ENCODE measurements at regions not wholly inside any gene's neighbourhood (a gene's known extent, or its start where the extent isn't known, plus 50 kb on each side); places are given as distances from the start of the nearest gene placed in this dataset.

DNA sequence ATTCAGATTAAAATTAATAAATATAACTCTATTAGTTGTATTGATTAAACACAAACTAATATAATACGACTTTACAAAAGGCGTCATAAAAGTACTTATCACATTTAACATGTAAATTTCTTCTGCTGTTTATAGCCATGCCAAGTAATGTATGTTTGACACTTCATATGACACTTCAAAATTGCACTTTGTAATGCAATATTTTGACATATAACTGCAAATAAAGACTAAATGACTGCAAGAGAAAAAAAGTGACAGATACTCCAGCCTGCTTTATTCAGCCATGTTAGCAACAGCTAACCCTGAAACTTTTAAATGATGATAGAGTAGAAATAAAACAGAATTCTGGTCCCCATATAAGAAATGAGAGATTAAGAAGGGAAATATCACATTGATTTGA, 1238.0 kb downstream of the MRPL39 start (continued):
- TF ChIP-seq EZH2 (IDR thresholded peaks at IDR 0.05; ENCODE audit: low read depth, unreplicated experiment), result no peak
- no peak for TF ChIP-seq ZNF331 (CRISPR knock-in tag; IDR thresholded peaks at IDR 0.05; ENCODE audit: low read depth)

DNA sequence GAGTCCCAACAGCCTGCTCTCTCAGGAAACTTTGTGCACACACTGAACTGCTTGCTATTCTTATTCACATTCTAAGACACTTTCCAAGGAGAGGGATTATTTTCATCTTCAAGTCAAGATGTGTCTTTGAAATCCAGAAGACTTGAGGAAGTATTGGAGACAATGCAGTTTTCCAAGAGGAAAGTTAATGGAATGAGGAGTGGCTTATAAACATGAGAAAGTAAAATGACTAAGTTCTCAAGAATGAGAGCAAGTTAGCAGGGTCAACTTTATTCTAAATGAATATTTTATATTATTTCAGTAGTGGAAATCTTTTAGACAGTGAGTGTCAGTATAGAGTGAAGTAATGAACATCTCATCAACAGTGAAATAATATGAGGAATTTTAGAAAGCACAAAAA, 1239.3 kb downstream of the MRPL39 start:
- ATAC-seq, result no peak

More for the DNA sequence above, 1239.3 kb downstream of the MRPL39 start:
- H3K4me1 ChIP-seq (ENCODE audit: insufficient read depth), result no peaks in the 10 kb centered on the region
- H3K36me3 ChIP-seq (ENCODE audit: insufficient read depth), result no peaks in the 10 kb centered on the region
- H3K27ac Mint-ChIP-seq, result no peak overlapping the region
- peaks cover 63% of the 10 kb centered on the region for H3K9me3 Mint-ChIP-seq
- H3K27me3 ChIP-seq (ENCODE audit: insufficient read depth), result no peaks in the 10 kb centered on the region
- H4K20me1 ChIP-seq (replicated peaks; ENCODE audit: insufficient read depth), result no peaks in the 10 kb centered on the region
- no peaks in the 10 kb centered on the region for H3K4me1 Mint-ChIP-seq
- H3K79me2 ChIP-seq (replicated peaks; ENCODE audit: insufficient read depth), result no peaks in the 10 kb centered on the region
- no peak overlapping the region for H3K27ac ChIP-seq (ENCODE audit: low read depth)
- no peak overlapping the region for H3K4me3 Mint-ChIP-seq
- H3K4me2 ChIP-seq, result no peak overlapping the region
- TF ChIP-seq, protein P1, sequence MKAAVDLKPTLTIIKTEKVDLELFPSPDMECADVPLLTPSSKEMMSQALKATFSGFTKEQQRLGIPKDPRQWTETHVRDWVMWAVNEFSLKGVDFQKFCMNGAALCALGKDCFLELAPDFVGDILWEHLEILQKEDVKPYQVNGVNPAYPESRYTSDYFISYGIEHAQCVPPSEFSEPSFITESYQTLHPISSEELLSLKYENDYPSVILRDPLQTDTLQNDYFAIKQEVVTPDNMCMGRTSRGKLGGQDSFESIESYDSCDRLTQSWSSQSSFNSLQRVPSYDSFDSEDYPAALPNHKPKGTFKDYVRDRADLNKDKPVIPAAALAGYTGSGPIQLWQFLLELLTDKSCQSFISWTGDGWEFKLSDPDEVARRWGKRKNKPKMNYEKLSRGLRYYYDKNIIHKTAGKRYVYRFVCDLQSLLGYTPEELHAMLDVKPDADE (IDR thresholded peaks at IDR 0.05), result no peak
- TF ChIP-seq, protein P2, sequence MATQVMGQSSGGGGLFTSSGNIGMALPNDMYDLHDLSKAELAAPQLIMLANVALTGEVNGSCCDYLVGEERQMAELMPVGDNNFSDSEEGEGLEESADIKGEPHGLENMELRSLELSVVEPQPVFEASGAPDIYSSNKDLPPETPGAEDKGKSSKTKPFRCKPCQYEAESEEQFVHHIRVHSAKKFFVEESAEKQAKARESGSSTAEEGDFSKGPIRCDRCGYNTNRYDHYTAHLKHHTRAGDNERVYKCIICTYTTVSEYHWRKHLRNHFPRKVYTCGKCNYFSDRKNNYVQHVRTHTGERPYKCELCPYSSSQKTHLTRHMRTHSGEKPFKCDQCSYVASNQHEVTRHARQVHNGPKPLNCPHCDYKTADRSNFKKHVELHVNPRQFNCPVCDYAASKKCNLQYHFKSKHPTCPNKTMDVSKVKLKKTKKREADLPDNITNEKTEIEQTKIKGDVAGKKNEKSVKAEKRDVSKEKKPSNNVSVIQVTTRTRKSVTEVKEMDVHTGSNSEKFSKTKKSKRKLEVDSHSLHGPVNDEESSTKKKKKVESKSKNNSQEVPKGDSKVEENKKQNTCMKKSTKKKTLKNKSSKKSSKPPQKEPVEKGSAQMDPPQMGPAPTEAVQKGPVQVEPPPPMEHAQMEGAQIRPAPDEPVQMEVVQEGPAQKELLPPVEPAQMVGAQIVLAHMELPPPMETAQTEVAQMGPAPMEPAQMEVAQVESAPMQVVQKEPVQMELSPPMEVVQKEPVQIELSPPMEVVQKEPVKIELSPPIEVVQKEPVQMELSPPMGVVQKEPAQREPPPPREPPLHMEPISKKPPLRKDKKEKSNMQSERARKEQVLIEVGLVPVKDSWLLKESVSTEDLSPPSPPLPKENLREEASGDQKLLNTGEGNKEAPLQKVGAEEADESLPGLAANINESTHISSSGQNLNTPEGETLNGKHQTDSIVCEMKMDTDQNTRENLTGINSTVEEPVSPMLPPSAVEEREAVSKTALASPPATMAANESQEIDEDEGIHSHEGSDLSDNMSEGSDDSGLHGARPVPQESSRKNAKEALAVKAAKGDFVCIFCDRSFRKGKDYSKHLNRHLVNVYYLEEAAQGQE (IDR thresholded peaks at IDR 0.05; ENCODE audit: unreplicated experiment), result no peak
- TF ChIP-seq, protein P3, sequence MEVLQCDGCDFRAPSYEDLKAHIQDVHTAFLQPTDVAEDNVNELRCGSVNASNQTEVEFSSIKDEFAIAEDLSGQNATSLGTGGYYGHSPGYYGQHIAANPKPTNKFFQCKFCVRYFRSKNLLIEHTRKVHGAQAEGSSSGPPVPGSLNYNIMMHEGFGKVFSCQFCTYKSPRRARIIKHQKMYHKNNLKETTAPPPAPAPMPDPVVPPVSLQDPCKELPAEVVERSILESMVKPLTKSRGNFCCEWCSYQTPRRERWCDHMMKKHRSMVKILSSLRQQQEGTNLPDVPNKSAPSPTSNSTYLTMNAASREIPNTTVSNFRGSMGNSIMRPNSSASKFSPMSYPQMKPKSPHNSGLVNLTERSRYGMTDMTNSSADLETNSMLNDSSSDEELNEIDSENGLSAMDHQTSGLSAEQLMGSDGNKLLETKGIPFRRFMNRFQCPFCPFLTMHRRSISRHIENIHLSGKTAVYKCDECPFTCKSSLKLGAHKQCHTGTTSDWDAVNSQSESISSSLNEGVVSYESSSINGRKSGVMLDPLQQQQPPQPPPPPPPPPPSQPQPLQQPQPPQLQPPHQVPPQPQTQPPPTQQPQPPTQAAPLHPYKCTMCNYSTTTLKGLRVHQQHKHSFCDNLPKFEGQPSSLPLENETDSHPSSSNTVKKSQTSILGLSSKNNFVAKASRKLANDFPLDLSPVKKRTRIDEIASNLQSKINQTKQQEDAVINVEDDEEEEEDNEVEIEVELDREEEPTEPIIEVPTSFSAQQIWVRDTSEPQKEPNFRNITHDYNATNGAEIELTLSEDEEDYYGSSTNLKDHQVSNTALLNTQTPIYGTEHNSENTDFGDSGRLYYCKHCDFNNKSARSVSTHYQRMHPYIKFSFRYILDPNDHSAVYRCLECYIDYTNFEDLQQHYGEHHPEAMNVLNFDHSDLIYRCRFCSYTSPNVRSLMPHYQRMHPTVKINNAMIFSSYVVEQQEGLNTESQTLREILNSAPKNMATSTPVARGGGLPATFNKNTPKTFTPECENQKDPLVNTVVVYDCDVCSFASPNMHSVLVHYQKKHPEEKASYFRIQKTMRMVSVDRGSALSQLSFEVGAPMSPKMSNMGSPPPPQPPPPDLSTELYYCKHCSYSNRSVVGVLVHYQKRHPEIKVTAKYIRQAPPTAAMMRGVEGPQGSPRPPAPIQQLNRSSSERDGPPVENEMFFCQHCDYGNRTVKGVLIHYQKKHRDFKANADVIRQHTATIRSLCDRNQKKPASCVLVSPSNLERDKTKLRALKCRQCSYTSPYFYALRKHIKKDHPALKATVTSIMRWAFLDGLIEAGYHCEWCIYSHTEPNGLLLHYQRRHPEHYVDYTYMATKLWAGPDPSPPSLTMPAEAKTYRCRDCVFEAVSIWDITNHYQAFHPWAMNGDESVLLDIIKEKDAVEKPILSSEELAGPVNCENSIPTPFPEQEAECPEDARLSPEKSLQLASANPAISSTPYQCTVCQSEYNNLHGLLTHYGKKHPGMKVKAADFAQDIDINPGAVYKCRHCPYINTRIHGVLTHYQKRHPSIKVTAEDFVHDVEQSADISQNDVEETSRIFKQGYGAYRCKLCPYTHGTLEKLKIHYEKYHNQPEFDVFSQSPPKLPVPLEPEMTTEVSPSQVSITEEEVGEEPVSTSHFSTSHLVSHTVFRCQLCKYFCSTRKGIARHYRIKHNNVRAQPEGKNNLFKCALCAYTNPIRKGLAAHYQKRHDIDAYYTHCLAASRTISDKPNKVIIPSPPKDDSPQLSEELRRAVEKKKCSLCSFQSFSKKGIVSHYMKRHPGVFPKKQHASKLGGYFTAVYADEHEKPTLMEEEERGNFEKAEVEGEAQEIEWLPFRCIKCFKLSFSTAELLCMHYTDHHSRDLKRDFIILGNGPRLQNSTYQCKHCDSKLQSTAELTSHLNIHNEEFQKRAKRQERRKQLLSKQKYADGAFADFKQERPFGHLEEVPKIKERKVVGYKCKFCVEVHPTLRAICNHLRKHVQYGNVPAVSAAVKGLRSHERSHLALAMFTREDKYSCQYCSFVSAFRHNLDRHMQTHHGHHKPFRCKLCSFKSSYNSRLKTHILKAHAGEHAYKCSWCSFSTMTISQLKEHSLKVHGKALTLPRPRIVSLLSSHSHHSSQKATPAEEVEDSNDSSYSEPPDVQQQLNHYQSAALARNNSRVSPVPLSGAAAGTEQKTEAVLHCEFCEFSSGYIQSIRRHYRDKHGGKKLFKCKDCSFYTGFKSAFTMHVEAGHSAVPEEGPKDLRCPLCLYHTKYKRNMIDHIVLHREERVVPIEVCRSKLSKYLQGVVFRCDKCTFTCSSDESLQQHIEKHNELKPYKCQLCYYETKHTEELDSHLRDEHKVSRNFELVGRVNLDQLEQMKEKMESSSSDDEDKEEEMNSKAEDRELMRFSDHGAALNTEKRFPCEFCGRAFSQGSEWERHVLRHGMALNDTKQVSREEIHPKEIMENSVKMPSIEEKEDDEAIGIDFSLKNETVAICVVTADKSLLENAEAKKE (CRISPR knock-in tag; IDR thresholded peaks at IDR 0.05), result no peak
- TF ChIP-seq POLR2AphosphoS5 (IDR thresholded peaks at IDR 0.05; ENCODE audit: low read depth) (no peak), STAT1 (IDR thresholded peaks at IDR 0.05; ENCODE audit: unreplicated experiment) (no peak), ZNF114 (CRISPR knock-in tag; IDR thresholded peaks at IDR 0.05) (no peak), EZH2phosphoT487 (IDR thresholded peaks at IDR 0.05; ENCODE audit: unreplicated experiment) (no peak)
- DNase-seq (ENCODE audit: low spot score), result no peak
- no peaks in the 10 kb centered on the region for H3F3A ChIP-seq (replicated peaks; ENCODE audit: low read depth)
- no peaks in the 10 kb centered on the region for H3K27me3 Mint-ChIP-seq (ENCODE audit: insufficient read depth, low read depth, poor library complexity)
- no peak overlapping the region for H2AFZ ChIP-seq
- no peaks in the 10 kb centered on the region for H3K9me2 ChIP-seq (ENCODE audit: insufficient read depth)
- no peak overlapping the region for H3K4me3 ChIP-seq
- peaks cover 8% of the 10 kb centered on the region; the same call in 2 of the 3 replicates for H3K36me3 Mint-ChIP-seq (ENCODE audit: low read depth)

Measured in GM23338 (cell line).